GM12878 (cell line): ENCODE measurements at regions not wholly inside any gene's neighbourhood (a gene's known extent, or its start where the extent isn't known, plus 50 kb on each side); places are given as distances from the start of the nearest gene placed in this dataset.

ENCODE experiments used
- ATAC-seq: fragments of 200-7000 bp; cut with Tn5 transposase; 3 replicates; pipeline ENCODE4 v1.9.1; 2020; ENCODE audit warnings: mild to moderate bottlenecking, moderate library complexity
- BruUV-seq: library from RNA; stranded (reverse); fragments of 400-500 nt; replicated peaks from 2 replicates; lab custom pipeline; 2021; lab: Mats Ljungman, UMichigan
- CTCF ChIA-PET: fragments of 300-600 bp; sonication (Branson Sonifier 250); formaldehyde crosslinking; extraction: SDS; loops from one replicate; lab custom pipeline; 2021; ENCODE audit warnings: inconsistent platforms; lab: Yijun Ruan, JAX
- POLR2A ChIA-PET: fragments of 350-600 bp; formaldehyde crosslinking; extraction: SDS; loops from one replicate; lab custom pipeline; 2021; ENCODE audit warnings: inconsistent platforms; lab: Charles Lee
- RAD21 ChIA-PET: fragments of 300-600 bp; sonication (Branson Sonifier 250); formaldehyde crosslinking; loops from one replicate; lab custom pipeline; 2023; ENCODE audit warnings: antibody characterized with exemption; ENCODE audit not compliant: unreplicated experiment; lab: Charles Lee
- SMC1A ChIA-PET: fragments of 300-600 bp; sonication (Branson Sonifier 250); formaldehyde crosslinking; loops from one replicate; lab custom pipeline; 2023; ENCODE audit not compliant: unreplicated experiment, uncharacterized antibody; lab: Charles Lee
- DNase-seq: peaks from one replicate; pipeline ENCODE4 v3.0.0-alpha.2; 2011; ENCODE audit warnings: low read depth, low spot score
- FAIRE-seq: peaks from 3 replicates; lab custom pipeline; 2011; peaks lifted over from hg19 to GRCh38; lab: Jason Lieb, UNC
- H2AFZ ChIP-seq: 2 replicates; pipeline ENCODE4 v1.6.0; 2011; ENCODE audit warnings: low read depth, low read length, control low read depth; ENCODE audit not compliant: control insufficient read depth
- H3K27ac ChIP-seq: 2 replicates; pipeline ENCODE4 v1.5.1; 2011; ENCODE audit warnings: control low read depth; ENCODE audit not compliant: control insufficient read depth, insufficient read depth
- H3K27me3 ChIP-seq, 2 experiments: replicated peaks in 1 of 2; 2 replicates each; pipeline versions ENCODE4 v1.6.0 to v1.6.1; 2011; ENCODE audit warnings: low read length in 1 of 2; ENCODE audit not compliant: control insufficient read depth in 2 of 2, insufficient read depth in 2 of 2
- H3K36me3 ChIP-seq, 2 experiments: 2 replicates each; pipeline ENCODE4 v1.5.1; 2011; ENCODE audit warnings: low read length in 1 of 2; ENCODE audit not compliant: control insufficient read depth in 2 of 2, insufficient read depth in 2 of 2
- H3K4me1 ChIP-seq: 2 replicates; pipeline ENCODE4 v1.6.1; 2011; ENCODE audit warnings: mild to moderate bottlenecking, low read length, moderate library complexity, mixed read lengths; ENCODE audit not compliant: control insufficient read depth, insufficient read depth
- H3K4me2 ChIP-seq: 2 replicates; pipeline ENCODE4 v1.6.0; 2011; ENCODE audit warnings: control low read depth; ENCODE audit not compliant: control insufficient read depth, insufficient read depth
- H3K4me3 ChIP-seq: fragments of 200-600 bp; sonication (generic); 2 replicates; pipeline ENCODE4 v1.5.1; 2016
- H3K79me2 ChIP-seq: 2 replicates; pipeline ENCODE4 v1.6.0; 2011; ENCODE audit warnings: low read length; ENCODE audit not compliant: control insufficient read depth, insufficient read depth
- H3K9ac ChIP-seq: 2 replicates; pipeline ENCODE4 v1.8.0; 2011; ENCODE audit warnings: low read length, control low read depth, mixed read lengths; ENCODE audit not compliant: control insufficient read depth, insufficient read depth
- H3K9me3 ChIP-seq: replicated peaks from 3 replicates; pipeline ENCODE4 v1.5.1; 2011; ENCODE audit warnings: mild to moderate bottlenecking, low read length; ENCODE audit not compliant: control insufficient read depth, insufficient read depth
- H4K20me1 ChIP-seq: 2 replicates; pipeline ENCODE4 v1.6.0; 2011; ENCODE audit not compliant: control insufficient read depth, insufficient read depth
- BCL11A ChIP-seq: IDR thresholded peaks from 2 replicates; pipeline ENCODE4 v1.6.1; 2011; ENCODE audit warnings: low read depth, low read length
- BRCA1 ChIP-seq: IDR thresholded peaks from 2 replicates; pipeline ENCODE4 v1.6.1; 2011; ENCODE audit warnings: low read depth, low read length, improper control_type of control experiment
- CTCF ChIP-seq, 3 experiments: IDR thresholded peaks in 2 of 3; conservative IDR thresholded peaks in 1 of 3; 2 replicates each; pipeline ENCODE4 v1.5.1; 2011; ENCODE audit warnings: low read depth in 3 of 3, low read length in 3 of 3, mild to moderate bottlenecking in 3 of 3, control low read depth in 2 of 3, moderate library complexity in 2 of 3, inconsistent platforms in 1 of 3, mixed read lengths in 1 of 3; ENCODE audit not compliant: control insufficient read depth in 2 of 3, insufficient read depth in 1 of 3; ENCODE audit errors: extremely low read depth in 1 of 3
- DPF2 ChIP-seq: fragments of 450-650 bp; IDR thresholded peaks from 2 replicates; pipeline ENCODE4 v1.6.1; 2017; ENCODE audit warnings: mild to moderate bottlenecking
- EP300 ChIP-seq, 2 experiments: fragments of 150-350 bp in 1 of 2; IDR thresholded peaks; 2 replicates each; pipeline ENCODE4 v1.6.1; 2011 to 2012; ENCODE audit warnings: low read depth in 2 of 2, low read length in 2 of 2, borderline replicate concordance in 1 of 2, improper control_type of control experiment in 1 of 2, inconsistent platforms in 1 of 2; ENCODE audit not compliant: control insufficient read depth in 1 of 2
- FOS ChIP-seq: IDR thresholded peaks from 3 replicates; pipeline ENCODE4 v1.6.1; 2011; ENCODE audit warnings: borderline replicate concordance; ENCODE audit not compliant: insufficient read length; ENCODE audit errors: extremely low read depth
- FOXM1 ChIP-seq: IDR thresholded peaks from 2 replicates; pipeline ENCODE4 v1.6.1; 2012; ENCODE audit warnings: low read depth, mild to moderate bottlenecking, inconsistent platforms, low read length, moderate library complexity
- MXI1 ChIP-seq: fragments of 150-350 bp; IDR thresholded peaks from 2 replicates; pipeline ENCODE4 v1.6.1; 2011; ENCODE audit warnings: low read depth, mild to moderate bottlenecking, inconsistent platforms, low read length, improper control_type of control experiment
- NFIC ChIP-seq: IDR thresholded peaks from 2 replicates; pipeline ENCODE4 v1.6.1; 2012; ENCODE audit warnings: low read depth, mild to moderate bottlenecking, inconsistent platforms, low read length, moderate library complexity
- NRF1 ChIP-seq: conservative IDR thresholded peaks from 2 replicates; pipeline ENCODE4 v1.6.1; 2011; ENCODE audit warnings: mild to moderate bottlenecking, low read depth, low read length, improper control_type of control experiment
- PML ChIP-seq: IDR thresholded peaks from 2 replicates; pipeline ENCODE4 v1.6.1; 2012; ENCODE audit warnings: low read length, inconsistent platforms
- POLR2A ChIP-seq: IDR thresholded peaks from 2 replicates; pipeline ENCODE4 v1.6.1; 2011; ENCODE audit warnings: low read depth, mild to moderate bottlenecking, low read length
- RAD21 ChIP-seq: IDR thresholded peaks from 2 replicates; pipeline ENCODE4 v1.6.1; 2011; ENCODE audit warnings: mild to moderate bottlenecking, low read depth, low read length, moderate library complexity; ENCODE audit not compliant: insufficient read depth
- SPI1 ChIP-seq: IDR thresholded peaks from 2 replicates; pipeline ENCODE4 v1.6.1; 2011; ENCODE audit warnings: low read depth, mild to moderate bottlenecking, low read length, moderate library complexity, borderline replicate concordance; ENCODE audit not compliant: insufficient read depth
- SREBF2 ChIP-seq: IDR thresholded peaks from 2 replicates; pipeline ENCODE4 v1.6.1; 2012; ENCODE audit warnings: mild to moderate bottlenecking, low read length
- STAT3 ChIP-seq: IDR thresholded peaks from 2 replicates; pipeline ENCODE4 v1.6.1; 2011; ENCODE audit warnings: low read depth, low read length, improper control_type of control experiment
- TAF1 ChIP-seq: IDR thresholded peaks from 2 replicates; pipeline ENCODE4 v1.6.1; 2011; ENCODE audit warnings: mild to moderate bottlenecking, low read depth, low read length, borderline replicate concordance
- YY1 ChIP-seq: IDR thresholded peaks from 2 replicates; pipeline ENCODE4 v1.6.1; 2011; ENCODE audit warnings: low read depth, mild to moderate bottlenecking, low read length
- WGBS: methylation state at CpG from one replicate; pipeline ENCODE4 v1.1.6; 2016; ENCODE audit warnings: low lambda C conversion rate; ENCODE audit not compliant: insufficient replicate concordance, insufficient coverage; ENCODE audit errors: missing lambda C conversion rate; 5-methylcytosine and 5-hydroxymethylcytosine counted together
- in situ Hi-C: fragments of 300-500 bp; cut with MboI; formaldehyde crosslinking; loops from 9 replicates; pipeline ENCODE4 v1.14.3; 2018; ENCODE audit warnings: mixed read lengths
- intact Hi-C: fragments of 100-400 bp; cut with micrococcal nuclease; formaldehyde crosslinking; loops from one replicate; pipeline ENCODE4 v1.14.2; 2022; ENCODE audit not compliant: unreplicated experiment
- TF ChIP-seq, protein P1 (sequence below): IDR thresholded peaks from 2 replicates; pipeline ENCODE4 v1.6.1; 2012; ENCODE audit warnings: improper control_type of control experiment, low read depth, low read length; ENCODE audit not compliant: insufficient replicate concordance

- ChIA-PET CTCF (interaction anchor here (1.1 to 5.4 kb wide), 5 partner anchors 10 to 557 kb away, joined by 3 to 25 read pairs (median 4); no protein-coding TSS in a partner anchor), SMC1A (interaction anchor here (1.0 to 2.8 kb wide), 3 partner anchors 10 to 13 kb away, joined by 3 to 10 read pairs (median 4); no protein-coding TSS in a partner anchor), RAD21 (no interaction called here), POLR2A (no interaction called here)
- Histone ChIP-seq H3K36me3 (no peaks in the 10 kb centered on the region), H3K27ac (no peak overlapping the region), H3K9ac (no peak overlapping the region), H3K27me3 (no peaks in the 10 kb centered on the region; a peak in 1 of 4 replicates), H4K20me1 (no peaks in the 10 kb centered on the region), H3K4me2 (no peak overlapping the region), H3K79me2 (no peaks in the 10 kb centered on the region), H3K4me3 (no peak overlapping the region), H3K4me1 (no peaks in the 10 kb centered on the region), H2AFZ (no peak overlapping the region), H3K9me3 (no peaks in the 10 kb centered on the region)
- BruUV-seq = no TSS peak
- 49% methylated on average over 5 of the region's 6 CpGs for WGBS
- in situ Hi-C loops (loop anchor here (5.0 kb wide), 1 partner anchor 970 kb away; no protein-coding TSS in a partner anchor), intact Hi-C loops (no loop called here)
- TF ChIP-seq NFIC (no peak), EP300 (IDR thresholded peaks at IDR 0.05; ENCODE audit: borderline replicate concordance in 1 of 2, control insufficient read depth in 1 of 2, low read depth in 2 of 2, low read length in 2 of 2) (no peak), FOXM1 (no peak), FOS (no peak), TAF1 (no peak), BRCA1 (no peak), BCL11A (no peak), CTCF (IDR thresholded peaks at IDR 0.05 in 2 of 3, conservative IDR thresholded peaks at IDR 0.05 in 1 of 3; ENCODE audit: control insufficient read depth in 2 of 3, extremely low read depth in 1 of 3, insufficient read depth in 1 of 3, low read depth in 3 of 3, low read length in 3 of 3) (no peak), MXI1 (no peak), RAD21 (no peak), SPI1 (no peak), SREBF2 (no peak), YY1 (no peak), PML (no peak), STAT3 (no peak), NRF1 (no peak), DPF2 (no peak), POLR2A (no peak)
- TF ChIP-seq, protein P1, sequence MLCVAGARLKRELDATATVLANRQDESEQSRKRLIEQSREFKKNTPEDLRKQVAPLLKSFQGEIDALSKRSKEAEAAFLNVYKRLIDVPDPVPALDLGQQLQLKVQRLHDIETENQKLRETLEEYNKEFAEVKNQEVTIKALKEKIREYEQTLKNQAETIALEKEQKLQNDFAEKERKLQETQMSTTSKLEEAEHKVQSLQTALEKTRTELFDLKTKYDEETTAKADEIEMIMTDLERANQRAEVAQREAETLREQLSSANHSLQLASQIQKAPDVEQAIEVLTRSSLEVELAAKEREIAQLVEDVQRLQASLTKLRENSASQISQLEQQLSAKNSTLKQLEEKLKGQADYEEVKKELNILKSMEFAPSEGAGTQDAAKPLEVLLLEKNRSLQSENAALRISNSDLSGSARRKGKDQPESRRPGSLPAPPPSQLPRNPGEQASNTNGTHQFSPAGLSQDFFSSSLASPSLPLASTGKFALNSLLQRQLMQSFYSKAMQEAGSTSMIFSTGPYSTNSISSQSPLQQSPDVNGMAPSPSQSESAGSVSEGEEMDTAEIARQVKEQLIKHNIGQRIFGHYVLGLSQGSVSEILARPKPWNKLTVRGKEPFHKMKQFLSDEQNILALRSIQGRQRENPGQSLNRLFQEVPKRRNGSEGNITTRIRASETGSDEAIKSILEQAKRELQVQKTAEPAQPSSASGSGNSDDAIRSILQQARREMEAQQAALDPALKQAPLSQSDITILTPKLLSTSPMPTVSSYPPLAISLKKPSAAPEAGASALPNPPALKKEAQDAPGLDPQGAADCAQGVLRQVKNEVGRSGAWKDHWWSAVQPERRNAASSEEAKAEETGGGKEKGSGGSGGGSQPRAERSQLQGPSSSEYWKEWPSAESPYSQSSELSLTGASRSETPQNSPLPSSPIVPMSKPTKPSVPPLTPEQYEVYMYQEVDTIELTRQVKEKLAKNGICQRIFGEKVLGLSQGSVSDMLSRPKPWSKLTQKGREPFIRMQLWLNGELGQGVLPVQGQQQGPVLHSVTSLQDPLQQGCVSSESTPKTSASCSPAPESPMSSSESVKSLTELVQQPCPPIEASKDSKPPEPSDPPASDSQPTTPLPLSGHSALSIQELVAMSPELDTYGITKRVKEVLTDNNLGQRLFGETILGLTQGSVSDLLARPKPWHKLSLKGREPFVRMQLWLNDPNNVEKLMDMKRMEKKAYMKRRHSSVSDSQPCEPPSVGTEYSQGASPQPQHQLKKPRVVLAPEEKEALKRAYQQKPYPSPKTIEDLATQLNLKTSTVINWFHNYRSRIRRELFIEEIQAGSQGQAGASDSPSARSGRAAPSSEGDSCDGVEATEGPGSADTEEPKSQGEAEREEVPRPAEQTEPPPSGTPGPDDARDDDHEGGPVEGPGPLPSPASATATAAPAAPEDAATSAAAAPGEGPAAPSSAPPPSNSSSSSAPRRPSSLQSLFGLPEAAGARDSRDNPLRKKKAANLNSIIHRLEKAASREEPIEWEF = no peak
- FAIRE-seq = no peak
- no peak for ATAC-seq
- DNase-seq = no peak
Measured at GRCh38 chr3:159817126-159817525, 171.5 kb upstream of the IL12A start.
